HUES64 (cell line): ENCODE measurements at regions not wholly inside any gene's neighbourhood (a gene's known extent, or its start where the extent isn't known, plus 50 kb on each side); places are given as distances from the start of the nearest gene placed in this dataset.

Experiments used
- H3K27ac ChIP-seq: 2 replicates; pipeline ENCODE4 v1.7.0; 2013; ENCODE audit warnings: low read depth, low read length, inconsistent platforms
- H3K27me3 ChIP-seq: 2 replicates; pipeline ENCODE4 v1.6.1; 2013; ENCODE audit warnings: mild to moderate bottlenecking, low read length; ENCODE audit not compliant: insufficient read depth
- H3K36me3 ChIP-seq: 2 replicates; pipeline ENCODE4 v1.6.1; 2013; ENCODE audit warnings: mild to moderate bottlenecking, low read length; ENCODE audit not compliant: insufficient read depth
- H3K4me1 ChIP-seq: 2 replicates; pipeline ENCODE4 v1.6.1; 2013; ENCODE audit warnings: mild to moderate bottlenecking, low read length, moderate library complexity; ENCODE audit not compliant: insufficient read depth
- H3K4me3 ChIP-seq: 2 replicates; pipeline ENCODE4 v1.5.1; 2013; ENCODE audit warnings: mild to moderate bottlenecking, low read length, moderate library complexity
- H3K9ac ChIP-seq: 2 replicates; pipeline ENCODE4 v1.6.1; 2013; ENCODE audit warnings: mild to moderate bottlenecking, low read depth, low read length
- H3K9me3 ChIP-seq: 2 replicates; pipeline ENCODE4 v1.6.1; 2013; ENCODE audit warnings: low read depth, low read length; ENCODE audit not compliant: insufficient read depth
- WGBS: fragments of 150-250, 120-280 bp; methylation state at CpG from one replicate; pipeline ENCODE4 v1.1.7; 2013; ENCODE audit warnings: missing lambda C conversion rate; 5-methylcytosine and 5-hydroxymethylcytosine counted together

DNA sequence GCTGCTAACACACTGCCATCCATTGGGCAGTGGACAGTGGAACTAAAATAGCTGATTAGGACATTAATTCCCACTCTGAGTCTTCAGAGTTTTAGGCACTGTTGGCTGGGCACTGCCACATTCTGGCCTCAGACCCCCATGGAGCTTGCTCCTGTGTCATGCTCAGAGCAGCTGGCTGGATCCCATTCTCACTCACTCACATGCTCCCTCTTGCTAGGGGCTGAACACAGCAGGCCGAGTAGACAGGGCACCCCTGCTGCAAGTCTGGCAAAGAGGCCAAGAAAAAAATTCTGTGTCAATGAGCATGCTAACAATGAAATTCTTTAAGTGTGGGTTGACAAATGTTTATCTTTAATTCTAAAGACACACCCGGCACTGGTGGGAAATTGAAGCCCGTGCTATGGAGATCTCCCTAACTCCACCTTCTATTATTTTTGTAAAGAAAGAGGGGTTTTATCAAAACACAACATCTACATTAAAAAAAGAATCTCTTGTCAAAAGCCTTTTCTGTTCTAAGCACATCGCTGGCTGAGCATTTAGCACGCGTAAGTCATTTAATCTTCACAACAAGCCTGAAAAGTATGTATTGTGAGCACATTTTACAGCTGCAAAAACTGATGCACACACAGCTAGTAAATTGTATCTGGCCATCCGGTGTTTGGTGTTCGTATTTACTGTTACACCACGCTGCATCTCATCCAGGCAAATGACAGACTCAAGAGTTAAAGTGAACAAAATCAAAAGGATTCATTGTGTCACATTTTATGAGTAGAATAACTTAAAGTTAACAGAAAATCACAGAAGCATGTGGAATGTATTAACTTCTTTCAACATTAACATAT, 362.1 kb downstream of the PLOD2 start:
- Histone ChIP-seq H3K4me1 (peaks cover 9% of the 10 kb centered on the region), H3K4me3 (no peak overlapping the region), H3K27me3 (no peaks in the 10 kb centered on the region), H3K36me3 (no peaks in the 10 kb centered on the region), H3K27ac (no peak overlapping the region), H3K9me3 (no peaks in the 10 kb centered on the region; the same call in 1 of the 2 replicates), H3K9ac (no peak overlapping the region)
- WGBS: 86% methylated on average over 7 of the region's 9 CpGs

DNA sequence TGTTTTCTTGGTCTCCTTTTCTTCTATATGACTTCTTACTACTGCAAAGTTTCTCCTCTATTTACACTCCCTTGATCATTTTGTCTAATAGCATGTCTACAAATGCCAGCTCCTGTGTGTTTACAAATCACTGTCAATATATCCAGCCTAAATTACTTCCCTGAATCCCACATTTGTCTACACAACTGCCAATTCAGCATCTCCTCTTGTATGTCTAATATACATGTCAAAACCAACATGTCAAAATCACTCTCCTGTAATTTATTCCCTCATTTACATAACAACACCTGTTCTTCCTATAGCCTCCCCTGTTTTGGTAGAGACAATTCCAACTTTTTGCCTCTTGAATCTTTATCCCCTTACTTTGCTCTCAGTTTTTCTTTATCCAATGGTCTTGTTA, 359.3 kb downstream of the PLOD2 start:
- H3K4me1 ChIP-seq: peaks cover 9% of the 10 kb centered on the region
- no peak overlapping the region for H3K9ac ChIP-seq
- H3K27ac ChIP-seq: no peak overlapping the region

DNA sequence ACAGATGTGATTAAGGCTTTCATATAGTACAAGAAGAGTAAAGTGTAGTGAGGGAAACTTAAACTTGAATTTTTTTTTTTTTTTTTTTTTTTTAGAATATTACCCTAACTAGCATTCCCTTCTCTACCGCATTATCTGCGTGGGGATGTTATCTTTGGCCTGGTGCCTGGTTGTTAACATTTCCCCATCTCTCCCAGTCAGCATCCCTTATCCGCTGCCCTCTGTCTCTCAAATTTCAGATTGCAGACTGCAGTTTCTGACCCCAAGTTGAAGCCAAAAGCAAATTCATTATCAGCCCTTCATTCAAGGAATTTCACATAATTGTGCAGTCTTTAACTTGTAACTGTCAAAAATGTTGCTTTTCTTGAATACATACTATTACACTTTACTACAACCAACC, 353.0 kb downstream of the PLOD2 start:
- Histone ChIP-seq H3K36me3 (no peaks in the 10 kb centered on the region), H3K4me3 (no peak overlapping the region), H3K27ac (no peak overlapping the region), H3K27me3 (no peaks in the 10 kb centered on the region), H3K9ac (no peak overlapping the region), H3K4me1 (no peaks in the 10 kb centered on the region), H3K9me3 (no peaks in the 10 kb centered on the region)
- 60% methylated on average over 3 of the region's 3 CpGs for WGBS

More for the DNA sequence above, 359.3 kb downstream of the PLOD2 start:
- no peaks in the 10 kb centered on the region for H3K27me3 ChIP-seq
- H3K4me3 ChIP-seq: no peak overlapping the region
- no peaks in the 10 kb centered on the region for H3K36me3 ChIP-seq
- H3K9me3 ChIP-seq: no peaks in the 10 kb centered on the region

DNA sequence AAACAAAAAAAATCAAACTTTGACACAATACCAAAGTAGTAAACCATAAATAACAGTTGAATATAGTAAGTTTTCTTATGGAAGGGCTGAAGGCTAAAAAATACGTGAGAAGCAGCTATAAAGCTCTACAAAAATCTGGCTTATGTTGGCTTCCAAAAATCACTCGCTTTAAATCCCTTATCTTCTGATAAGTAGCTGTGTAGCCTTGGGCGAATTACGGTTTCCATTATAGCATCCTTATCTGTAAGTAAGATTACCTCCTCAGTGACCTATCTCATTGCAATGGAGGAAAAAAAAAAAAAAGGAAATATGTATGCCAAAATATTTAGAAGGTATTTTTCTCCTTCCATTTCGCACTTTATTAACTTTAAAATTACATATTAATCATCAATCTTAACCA, 348.6 kb downstream of the PLOD2 start:
- Histone ChIP-seq H3K27me3 (no peaks in the 10 kb centered on the region), H3K9me3 (no peaks in the 10 kb centered on the region), H3K36me3 (no peaks in the 10 kb centered on the region), H3K27ac (no peak overlapping the region), H3K4me3 (no peak overlapping the region), H3K9ac (no peak overlapping the region), H3K4me1 (peaks cover 18% of the 10 kb centered on the region; the same call in 1 of the 2 replicates)
- WGBS: 69% methylated on average over 4 of the region's 5 CpGs

DNA sequence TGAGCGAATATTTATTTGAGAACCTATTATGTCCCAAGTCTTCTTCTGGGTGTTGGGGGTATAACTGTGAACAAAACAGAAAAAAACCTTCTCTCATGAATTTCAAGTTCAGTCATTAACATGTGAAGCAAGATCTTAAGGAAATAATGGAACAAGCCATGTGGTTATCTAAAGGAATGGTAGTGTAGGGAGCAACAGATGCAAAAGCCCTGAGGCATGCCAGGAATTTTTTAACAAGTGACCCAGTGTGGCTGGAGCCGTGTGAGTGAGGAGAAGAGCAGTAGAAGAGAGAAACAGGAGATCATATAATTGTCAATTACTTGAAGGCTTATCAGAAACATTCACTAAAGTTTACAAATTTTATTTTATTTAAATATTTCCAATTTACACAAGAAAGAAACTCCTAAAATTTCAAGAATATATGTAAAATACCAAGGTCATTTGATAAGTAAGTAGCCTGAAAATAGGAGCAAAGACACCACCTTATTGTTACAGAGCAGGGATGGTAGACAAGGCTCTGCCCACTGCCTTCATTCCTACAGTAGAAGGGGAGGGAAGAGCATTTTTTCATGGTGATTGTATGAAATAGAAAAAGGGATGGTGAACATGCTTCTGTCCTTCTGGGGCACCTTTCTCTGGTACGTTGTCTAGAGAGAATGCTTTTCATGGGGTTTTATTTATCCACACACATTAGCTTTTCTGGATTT, 345.1 kb downstream of the PLOD2 start:
- Histone ChIP-seq H3K9ac (no peak overlapping the region), H3K4me3 (no peak overlapping the region), H3K27me3 (no peaks in the 10 kb centered on the region), H3K27ac (peak overlapping the region; percentile 61), H3K4me1 (peaks cover 18% of the 10 kb centered on the region; the same call in 1 of the 2 replicates), H3K36me3 (no peaks in the 10 kb centered on the region), H3K9me3 (no peaks in the 10 kb centered on the region)
- 27% methylated on average over 1 of the region's 3 CpGs for WGBS

DNA sequence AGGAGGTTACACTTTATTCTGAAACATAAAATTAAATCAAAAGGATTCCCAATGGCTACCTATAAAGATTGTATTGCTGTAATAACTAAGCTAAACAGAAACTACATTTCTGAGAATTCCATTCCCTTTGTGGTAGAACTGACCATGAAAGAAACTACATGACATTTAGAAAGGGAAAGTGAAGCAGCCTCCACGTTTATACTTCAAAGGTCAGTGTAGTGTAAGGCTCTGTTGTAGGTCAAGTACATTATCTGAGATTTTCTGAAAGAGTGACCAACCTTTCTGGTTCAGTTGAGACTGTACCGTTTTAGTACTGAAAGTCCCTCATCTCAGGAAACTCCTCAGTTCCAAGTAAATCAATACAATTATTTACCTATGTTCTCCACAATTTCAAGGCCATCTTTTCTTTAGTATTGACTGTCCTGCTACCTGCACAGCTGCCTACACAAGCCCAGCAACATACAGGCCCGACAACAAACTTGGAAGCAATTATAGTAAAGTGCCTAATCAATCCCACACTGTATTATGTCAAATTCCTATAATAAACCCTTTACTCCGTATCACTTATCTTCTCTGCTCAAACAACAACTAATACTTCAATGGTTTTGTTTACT, 343.0 kb downstream of the PLOD2 start:
- Histone ChIP-seq H3K36me3 (no peaks in the 10 kb centered on the region), H3K9me3 (no peaks in the 10 kb centered on the region), H3K4me1 (peaks cover 18% of the 10 kb centered on the region; the same call in 1 of the 2 replicates), H3K4me3 (no peak overlapping the region), H3K27ac (no peak overlapping the region), H3K27me3 (no peaks in the 10 kb centered on the region), H3K9ac (no peak overlapping the region)
- 89% methylated on average over 4 of the region's 4 CpGs for WGBS

DNA sequence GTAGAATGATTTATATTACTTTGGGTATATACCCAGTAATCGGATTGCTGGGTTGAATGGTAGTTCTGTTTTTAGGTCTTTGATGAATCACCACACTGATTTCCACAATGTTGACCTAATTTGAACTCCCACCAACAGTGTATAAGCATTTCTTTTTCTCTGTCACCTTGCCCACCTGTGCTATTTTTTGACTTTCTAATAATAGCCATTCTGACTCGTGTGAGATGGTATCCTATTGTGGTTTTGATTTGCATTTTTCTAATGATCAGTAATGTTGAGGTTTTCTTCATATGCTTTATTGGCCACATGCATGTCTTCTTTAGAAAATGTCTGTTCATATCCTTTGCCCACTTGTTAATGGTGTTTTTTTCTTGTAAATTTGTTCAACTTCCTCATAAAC, 340.8 kb downstream of the PLOD2 start:
- no peaks in the 10 kb centered on the region for H3K36me3 ChIP-seq
- H3K27me3 ChIP-seq: no peaks in the 10 kb centered on the region
- H3K4me3 ChIP-seq: no peak overlapping the region
- WGBS: 94% methylated on average over 2 of the region's 2 CpGs
- peaks cover 7% of the 10 kb centered on the region; the same call in 1 of the 2 replicates for H3K9me3 ChIP-seq
- peaks cover 16% of the 10 kb centered on the region; the same call in 1 of the 2 replicates for H3K4me1 ChIP-seq
- H3K9ac ChIP-seq: no peak overlapping the region
- H3K27ac ChIP-seq: no peak overlapping the region

DNA sequence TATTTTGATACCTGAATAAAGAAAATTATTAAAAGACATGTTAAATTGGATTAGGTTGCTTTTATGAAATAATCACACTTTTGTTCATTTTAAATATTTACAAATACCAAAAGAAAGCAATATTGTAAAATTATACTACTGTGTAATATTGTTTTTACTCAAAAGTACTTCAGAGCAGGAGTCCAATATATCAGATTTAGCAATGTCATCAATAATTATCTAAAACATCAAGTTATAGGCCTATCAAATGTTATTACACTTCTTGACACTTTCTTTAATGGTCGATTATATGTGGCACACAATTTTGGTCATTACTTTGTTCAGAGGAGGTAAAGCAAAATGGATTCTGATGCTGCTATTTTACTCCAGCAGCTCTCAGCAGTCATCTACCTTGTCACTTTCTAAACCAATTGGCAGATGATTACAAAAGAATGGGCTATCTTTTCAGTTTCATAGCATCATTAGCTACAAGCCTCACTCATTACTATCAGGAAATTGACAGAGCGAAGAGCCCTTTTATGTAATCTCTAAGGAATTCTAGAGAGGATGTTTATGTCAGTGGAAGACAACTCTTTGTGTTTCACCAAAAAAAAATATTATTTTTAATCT, 318.6 kb downstream of the PLOD2 start:
- H3K27ac ChIP-seq: no peak overlapping the region
- no peak overlapping the region for H3K9ac ChIP-seq
- no peaks in the 10 kb centered on the region for H3K27me3 ChIP-seq
- no peaks in the 10 kb centered on the region for H3K4me1 ChIP-seq
- H3K9me3 ChIP-seq: no peaks in the 10 kb centered on the region
- 100% methylated on average over 1 of the region's 2 CpGs for WGBS
- H3K36me3 ChIP-seq: no peaks in the 10 kb centered on the region
- no peak overlapping the region for H3K4me3 ChIP-seq

DNA sequence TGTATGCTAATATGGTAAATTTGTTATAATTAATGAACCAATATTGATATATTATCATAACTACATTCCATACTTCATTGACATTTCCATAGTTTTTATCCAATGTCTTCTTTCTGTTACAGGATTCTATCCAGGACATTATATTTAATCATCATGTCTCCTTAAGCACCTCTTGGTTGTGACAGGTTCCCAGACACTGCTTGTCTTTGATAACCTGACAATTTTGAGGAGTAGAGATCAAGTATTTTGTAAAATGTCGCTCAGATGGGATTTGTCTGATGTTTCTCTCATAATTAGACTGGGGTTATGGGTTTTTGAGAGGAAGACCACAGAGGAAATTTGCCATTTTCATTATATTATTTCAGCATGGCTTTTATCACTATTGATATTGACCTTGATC, 317.4 kb downstream of the PLOD2 start:
- Histone ChIP-seq H3K27ac (no peak overlapping the region), H3K4me3 (no peak overlapping the region), H3K4me1 (no peaks in the 10 kb centered on the region)

DNA sequence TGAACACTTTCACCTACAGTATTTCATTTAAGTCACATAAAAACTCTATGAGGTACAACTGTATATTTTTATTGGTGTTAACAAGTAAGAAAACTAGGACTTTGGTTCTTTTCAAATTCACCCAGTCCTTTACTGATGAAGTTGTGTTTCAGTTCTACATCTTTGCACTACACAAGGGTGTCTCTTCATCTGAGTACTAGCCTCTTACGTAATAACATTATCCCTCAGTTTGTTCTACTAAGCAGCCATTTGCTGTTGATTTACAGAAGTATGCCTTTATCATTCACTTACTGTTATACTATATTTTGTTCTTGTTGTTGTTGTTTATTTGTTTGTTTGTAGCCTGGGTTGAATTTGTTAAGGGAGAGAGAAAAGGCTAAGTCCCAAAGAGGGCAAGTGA, 311.9 kb downstream of the PLOD2 start:
- H3K36me3 ChIP-seq: no peaks in the 10 kb centered on the region
- H3K27ac ChIP-seq: no peak overlapping the region
- no peaks in the 10 kb centered on the region for H3K27me3 ChIP-seq
- no peaks in the 10 kb centered on the region for H3K4me1 ChIP-seq
- no peaks in the 10 kb centered on the region for H3K9me3 ChIP-seq
- no peak overlapping the region for H3K4me3 ChIP-seq
- no peak overlapping the region for H3K9ac ChIP-seq
- 91% methylated on average over 1 of the region's 1 CpG for WGBS

More for the DNA sequence above, 317.4 kb downstream of the PLOD2 start:
- H3K9me3 ChIP-seq: no peaks in the 10 kb centered on the region
- WGBS: 100% methylated on average over 1 of the region's 1 CpG
- no peaks in the 10 kb centered on the region for H3K36me3 ChIP-seq
- H3K27me3 ChIP-seq: no peaks in the 10 kb centered on the region
- no peak overlapping the region for H3K9ac ChIP-seq

DNA sequence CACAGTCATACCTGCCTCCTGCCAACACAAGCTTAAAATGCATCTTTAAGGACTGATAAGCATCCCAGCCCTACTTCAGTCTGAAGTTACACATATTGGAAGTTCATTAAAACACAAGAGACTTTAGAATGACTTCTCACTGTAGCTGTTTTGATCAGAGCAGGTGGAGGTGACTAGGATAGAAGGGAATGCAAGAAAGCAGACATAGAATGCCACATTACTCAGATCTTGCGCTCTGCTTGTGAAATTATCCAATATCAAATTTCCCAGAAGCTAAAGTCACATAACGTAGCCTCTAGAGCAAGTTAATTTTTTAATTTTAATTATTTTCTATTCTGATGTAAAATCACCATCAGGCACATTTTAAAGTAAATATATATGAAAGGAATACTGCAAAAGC, 306.5 kb downstream of the PLOD2 start:
- no peak overlapping the region for H3K9ac ChIP-seq
- H3K27ac ChIP-seq: no peak overlapping the region
- WGBS: 100% methylated on average over 1 of the region's 2 CpGs
- H3K27me3 ChIP-seq: no peaks in the 10 kb centered on the region
- no peak overlapping the region for H3K4me3 ChIP-seq
- H3K4me1 ChIP-seq: no peaks in the 10 kb centered on the region
- no peaks in the 10 kb centered on the region for H3K36me3 ChIP-seq
- H3K9me3 ChIP-seq: no peaks in the 10 kb centered on the region
